Sigmoid colon (tissue), 4 donors: ENCODE measurements at regions not wholly inside any gene's neighbourhood (a gene's known extent, or its start where the extent isn't known, plus 50 kb on each side); places are given as distances from the start of the nearest gene placed in this dataset.

Source experiments
- CTCF ChIP-seq, 4 experiments: fragments of 450-650 bp in 3 of 4; fragments of 200-600 bp in 1 of 4; IDR thresholded peaks; one replicate each; pipeline ENCODE4 v1.5.1; 2016 to 2019; ENCODE audit warnings: antibody characterized with exemption in 4 of 4, mild to moderate bottlenecking in 3 of 4, moderate library complexity in 2 of 4
- EP300 ChIP-seq, 4 donors: sonication (generic); formaldehyde crosslinking; IDR thresholded peaks; one replicate each; pipeline ENCODE4 v1.6.1; 2017; ENCODE audit warnings: antibody characterized with exemption in 4 of 4
- POLR2A ChIP-seq, 2 donors: fragments of 450-650 bp; IDR thresholded peaks; one replicate each; pipeline ENCODE4 v1.6.1; 2016; ENCODE audit warnings: antibody characterized with exemption in 2 of 2, mild to moderate bottlenecking in 2 of 2, moderate library complexity in 2 of 2
- POLR2AphosphoS5 ChIP-seq, 4 donors: sonication (generic); formaldehyde crosslinking; IDR thresholded peaks; one replicate each; pipeline ENCODE4 v1.6.1; 2017; ENCODE audit warnings: antibody characterized with exemption in 4 of 4

DNA sequence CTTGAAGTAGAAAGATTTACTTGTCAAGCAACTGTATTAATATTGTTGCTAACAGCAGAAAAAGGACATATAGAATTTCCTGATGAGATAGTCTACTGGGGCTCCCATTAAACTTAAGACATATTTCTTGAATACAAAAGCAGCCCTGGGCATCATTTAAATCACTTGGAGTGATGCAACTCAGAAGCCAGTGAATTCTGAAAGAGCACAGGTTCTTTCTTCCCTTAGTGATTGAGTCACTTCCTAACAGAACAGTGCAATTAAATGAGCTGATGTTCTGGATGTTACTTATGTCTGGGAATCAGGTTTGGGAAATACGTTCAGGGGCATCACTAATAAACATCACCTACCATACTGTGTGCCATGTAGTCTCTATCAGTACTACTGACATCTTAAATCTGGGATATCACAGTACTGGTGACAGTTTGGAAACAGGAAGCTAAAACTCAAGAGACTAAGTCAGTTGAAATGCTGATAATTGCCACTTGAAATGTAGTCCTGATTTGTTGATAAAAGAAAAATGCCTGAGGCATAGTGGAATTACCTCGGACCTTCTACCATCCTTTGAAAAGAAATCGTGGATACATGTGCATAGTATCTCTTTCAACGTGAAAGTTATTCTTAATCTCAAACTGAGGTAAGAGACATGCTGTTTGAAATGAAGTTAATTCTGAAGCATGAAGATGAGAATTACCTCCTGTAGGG is 249.2 kb upstream of the GPRIN3 start:
- TF ChIP-seq CTCF (IDR thresholded peaks at IDR 0.05) (no peak), POLR2A (IDR thresholded peaks at IDR 0.05) (no peak), POLR2AphosphoS5 (IDR thresholded peaks at IDR 0.05) (no peak), EP300 (IDR thresholded peaks at IDR 0.05) (no peak)
